Spleen (tissue), 11 donors: ENCODE measurements at regions not wholly inside any gene's neighbourhood (a gene's known extent, or its start where the extent isn't known, plus 50 kb on each side); places are given as distances from the start of the nearest gene placed in this dataset.

Source experiments
- DNase-seq: peaks from one replicate; pipeline ENCODE4 v3.0.0-alpha.2; 2020
- H3K27ac ChIP-seq, 8 donors: fragments of 200-600 bp; sonication (generic) in 7 of 8; 1 replicate in 4 of 8; 2 replicates in 4 of 8; pipeline versions ENCODE4 v1.5.0 to v1.8.0; 2016 to 2021; ENCODE audit warnings: inconsistent platforms in 4 of 8, mild to moderate bottlenecking in 4 of 8, moderate library complexity in 1 of 8
- H3K27me3 ChIP-seq, 7 donors: fragments of 200-600 bp; sonication (generic) in 6 of 7; replicated peaks in 1 of 7; 1 replicate in 4 of 7; 2 replicates in 3 of 7; pipeline versions ENCODE4 v1.5.0 to v1.8.0; 2016 to 2021; ENCODE audit warnings: inconsistent platforms in 3 of 7, mild to moderate bottlenecking in 1 of 7
- H3K36me3 ChIP-seq, 6 donors: fragments of 200-600 bp; sonication (generic) in 5 of 6; 1 replicate in 4 of 6; 2 replicates in 2 of 6; pipeline versions ENCODE4 v1.5.0 to v1.8.0; 2016 to 2021; ENCODE audit warnings: inconsistent platforms in 2 of 6
- H3K4me1 ChIP-seq, 6 donors: fragments of 200-600 bp; sonication (generic) in 5 of 6; 1 replicate in 3 of 6; 2 replicates in 3 of 6; pipeline versions ENCODE4 v1.5.0 to v1.8.0; 2016 to 2021; ENCODE audit warnings: inconsistent platforms in 3 of 6
- H3K4me3 ChIP-seq, 8 donors: fragments of 200-600 bp; sonication (generic) in 7 of 8; 1 replicate in 4 of 8; 2 replicates in 4 of 8; pipeline versions ENCODE4 v1.5.0 to v1.8.0; 2016 to 2021; ENCODE audit warnings: inconsistent platforms in 4 of 8, mild to moderate bottlenecking in 4 of 8, moderate library complexity in 2 of 8
- H3K9me3 ChIP-seq, 8 donors: fragments of 200-600 bp; sonication (generic) in 7 of 8; 1 replicate in 4 of 8; 2 replicates in 4 of 8; pipeline versions ENCODE4 v1.5.0 to v1.8.0; 2016 to 2021; ENCODE audit warnings: inconsistent platforms in 4 of 8
- POLR2A ChIP-seq, 3 donors: fragments of 450-650 bp; IDR thresholded peaks; one replicate each; pipeline ENCODE4 v1.5.1; 2017; ENCODE audit warnings: antibody characterized with exemption in 3 of 3, mild to moderate bottlenecking in 1 of 3
- POLR2AphosphoS5 ChIP-seq, 3 donors: sonication (generic); formaldehyde crosslinking; IDR thresholded peaks; one replicate each; pipeline ENCODE4 v1.5.1; 2017; ENCODE audit warnings: antibody characterized with exemption in 3 of 3
- WGBS, 5 donors: extraction: QIAGEN DNeasy Blood & Tissue Kit in 3 of 5; methylation state at CpG; one replicate each; pipeline versions ENCODE4 v1.1.5 to v1.1.7; 2013 to 2018; 5-methylcytosine and 5-hydroxymethylcytosine counted together
- intact Hi-C: fragments of 100-400 bp; cut with DNase I; formaldehyde crosslinking; loops from one replicate; pipeline ENCODE4 v1.15.0; 2023; ENCODE audit warnings: low total_unique reads
- TF ChIP-seq, protein P1 (sequence below), 11 experiments: fragments of 200-600 bp in 7 of 11; fragments of 450-650 bp in 4 of 11; sonication (generic) in 4 of 11; IDR thresholded peaks in 8 of 11; conservative IDR thresholded peaks in 3 of 11; 1 replicate in 7 of 11; 2 replicates in 4 of 11; pipeline versions ENCODE4 v1.4.0 to v1.8.0; 2016 to 2021; ENCODE audit warnings: antibody characterized with exemption in 11 of 11, inconsistent platforms in 4 of 11, mild to moderate bottlenecking in 1 of 11
- donor health status: healthy with polysubstance abuse.
- donor health status: DM: no; HTN: no; CAD: no; lungs with moderate emphysema.
- donor health status: DM: no; HTN: no; CAD: no.
- donor health status: Bipolar disorder and iron deficiency.
- donor health status: healthy.
- donor health status: DM: no; HTN: no; CAD: no.
- donor health status: DM: yes; HTN: yes; CAD: no.

DNA sequence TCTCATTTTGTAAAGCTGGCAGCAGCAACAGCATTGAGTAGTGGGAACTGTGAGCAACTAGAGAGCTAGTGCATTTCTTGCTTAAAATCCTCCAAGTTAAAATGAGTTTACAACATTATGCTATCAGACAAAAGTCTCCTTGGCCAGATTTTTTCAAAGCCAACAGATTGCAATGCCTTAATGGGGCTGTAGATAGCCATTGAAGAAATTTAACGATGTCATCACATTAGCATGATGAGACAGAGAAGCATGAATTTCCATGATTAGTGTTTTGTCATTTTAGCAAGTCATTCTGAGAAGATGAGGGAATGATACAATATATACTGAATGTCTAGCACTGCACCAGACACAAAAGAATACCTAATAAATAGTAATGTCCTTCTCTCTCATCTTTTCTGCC is 307.5 kb upstream of the REG3G start:
- Histone ChIP-seq H3K27me3 (no peaks in the 10 kb centered on the region), H3K4me3 (no peak overlapping the region), H3K9me3 (no peaks in the 10 kb centered on the region), H3K36me3 (no peaks in the 10 kb centered on the region), H3K4me1 (no peaks in the 10 kb centered on the region), H3K27ac (no peak overlapping the region)
- 68 to 85% (median 77%) methylated on average over 1 of the region's 1 CpG for WGBS, 5 donors
- DNase-seq = no peak
- intact Hi-C loops = no loop called here
- TF ChIP-seq POLR2AphosphoS5 (IDR thresholded peaks at IDR 0.05) = no peak
- TF ChIP-seq, protein P1, sequence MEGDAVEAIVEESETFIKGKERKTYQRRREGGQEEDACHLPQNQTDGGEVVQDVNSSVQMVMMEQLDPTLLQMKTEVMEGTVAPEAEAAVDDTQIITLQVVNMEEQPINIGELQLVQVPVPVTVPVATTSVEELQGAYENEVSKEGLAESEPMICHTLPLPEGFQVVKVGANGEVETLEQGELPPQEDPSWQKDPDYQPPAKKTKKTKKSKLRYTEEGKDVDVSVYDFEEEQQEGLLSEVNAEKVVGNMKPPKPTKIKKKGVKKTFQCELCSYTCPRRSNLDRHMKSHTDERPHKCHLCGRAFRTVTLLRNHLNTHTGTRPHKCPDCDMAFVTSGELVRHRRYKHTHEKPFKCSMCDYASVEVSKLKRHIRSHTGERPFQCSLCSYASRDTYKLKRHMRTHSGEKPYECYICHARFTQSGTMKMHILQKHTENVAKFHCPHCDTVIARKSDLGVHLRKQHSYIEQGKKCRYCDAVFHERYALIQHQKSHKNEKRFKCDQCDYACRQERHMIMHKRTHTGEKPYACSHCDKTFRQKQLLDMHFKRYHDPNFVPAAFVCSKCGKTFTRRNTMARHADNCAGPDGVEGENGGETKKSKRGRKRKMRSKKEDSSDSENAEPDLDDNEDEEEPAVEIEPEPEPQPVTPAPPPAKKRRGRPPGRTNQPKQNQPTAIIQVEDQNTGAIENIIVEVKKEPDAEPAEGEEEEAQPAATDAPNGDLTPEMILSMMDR (IDR thresholded peaks at IDR 0.05 in 8 of 11, conservative IDR thresholded peaks at IDR 0.05 in 3 of 11) = no peak
- no peak for TF ChIP-seq POLR2A (IDR thresholded peaks at IDR 0.05)

DNA sequence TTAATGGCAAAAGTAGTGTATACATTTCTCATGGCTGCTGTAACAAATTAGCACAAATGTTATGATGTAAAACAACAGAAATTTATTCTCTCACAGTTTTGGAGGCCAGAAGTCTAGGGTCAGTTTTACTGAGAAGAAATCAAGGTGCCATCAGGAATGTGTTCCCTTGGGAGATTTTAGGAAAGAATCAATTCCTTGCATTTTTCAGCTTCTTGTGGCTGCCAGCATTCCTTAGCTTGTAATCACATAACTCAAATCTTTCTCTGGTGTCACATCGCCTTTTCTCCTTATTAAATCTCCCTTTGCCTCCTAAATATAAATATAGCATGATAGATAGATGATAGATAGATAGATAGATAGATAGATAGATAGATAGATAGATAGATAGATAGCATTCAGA is 307.0 kb upstream of the REG3G start:
- H3K27ac ChIP-seq = no peak overlapping the region
- no peaks in the 10 kb centered on the region for H3K4me1 ChIP-seq
- H3K4me3 ChIP-seq = no peak overlapping the region
- no peaks in the 10 kb centered on the region for H3K27me3 ChIP-seq
- H3K9me3 ChIP-seq = no peaks in the 10 kb centered on the region
- TF ChIP-seq, protein P1 (IDR thresholded peaks at IDR 0.05 in 8 of 11, conservative IDR thresholded peaks at IDR 0.05 in 3 of 11) = no peak
- TF ChIP-seq POLR2A (IDR thresholded peaks at IDR 0.05) = no peak
- TF ChIP-seq POLR2AphosphoS5 (IDR thresholded peaks at IDR 0.05) = no peak
- intact Hi-C loops = no loop called here
- WGBS, 5 donors = 59 to 70% (median 63%) methylated on average over 1 of the region's 1 CpG
- no peaks in the 10 kb centered on the region for H3K36me3 ChIP-seq
- DNase-seq = no peak

DNA sequence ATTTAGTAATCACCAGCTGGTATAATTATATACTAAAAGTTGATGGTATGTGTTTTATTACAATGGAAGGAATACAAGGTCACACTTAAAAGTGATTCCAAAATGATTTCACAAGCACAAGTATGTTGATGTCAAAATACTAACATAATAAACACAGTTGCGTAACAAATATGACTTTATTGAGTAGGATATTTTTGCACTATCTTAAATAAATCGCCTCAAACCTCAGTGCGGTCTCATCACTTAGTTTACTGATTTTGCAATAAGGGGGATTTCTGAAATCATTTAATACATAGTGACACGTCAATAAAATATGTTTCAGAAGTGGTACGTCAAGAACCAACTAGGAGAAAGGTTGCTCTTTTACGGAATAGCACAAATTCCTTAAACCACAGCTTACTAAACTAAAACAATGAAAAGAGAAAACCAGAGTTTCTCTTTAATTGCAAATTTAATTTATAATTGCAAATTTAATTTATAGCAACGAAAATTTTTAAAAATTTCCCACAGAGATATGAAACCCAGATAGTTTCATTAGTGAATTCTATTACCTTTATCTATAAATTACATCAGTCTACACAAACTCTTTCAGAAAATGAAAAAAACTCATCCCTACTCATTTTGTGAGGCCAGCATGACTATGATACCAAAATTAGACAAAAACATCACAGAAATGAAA is 304.0 kb upstream of the REG3G start:
- H3K27ac ChIP-seq = no peak overlapping the region
- no peak for DNase-seq
- intact Hi-C loops = no loop called here
- no peaks in the 10 kb centered on the region for H3K4me1 ChIP-seq
- 80 to 85% (median 83%) methylated on average over 7 of the region's 7 CpGs for WGBS, 5 donors
- H3K4me3 ChIP-seq = no peak overlapping the region
- TF ChIP-seq, protein P1 (IDR thresholded peaks at IDR 0.05 in 8 of 11, conservative IDR thresholded peaks at IDR 0.05 in 3 of 11) = no peak
- TF ChIP-seq POLR2AphosphoS5 (IDR thresholded peaks at IDR 0.05) = no peak
- no peak for TF ChIP-seq POLR2A (IDR thresholded peaks at IDR 0.05)
- no peaks in the 10 kb centered on the region for H3K27me3 ChIP-seq
- H3K36me3 ChIP-seq = no peaks in the 10 kb centered on the region
- no peaks in the 10 kb centered on the region for H3K9me3 ChIP-seq

DNA sequence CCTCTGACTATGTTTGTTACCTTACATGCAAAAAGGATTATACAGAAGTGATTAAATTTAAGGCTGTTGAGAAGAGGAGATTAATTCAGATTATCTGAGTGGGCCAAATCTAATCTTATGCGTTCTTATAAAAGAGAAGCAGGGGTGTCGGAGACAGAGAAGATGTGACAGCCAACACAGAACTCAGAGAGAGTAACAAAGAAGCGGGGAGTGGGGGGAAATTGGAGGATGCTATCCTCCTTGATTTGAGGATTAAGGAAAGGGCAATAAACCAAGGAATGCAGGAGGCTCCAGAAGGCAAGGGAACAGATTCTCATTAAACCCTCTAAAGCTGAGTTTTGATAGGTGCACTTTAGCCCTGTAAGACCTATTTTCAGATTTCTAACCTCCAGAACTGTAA is 291.3 kb upstream of the REG3G start:
- intact Hi-C loops = no loop called here
- no peak overlapping the region for H3K4me3 ChIP-seq

More for the DNA sequence above, 291.3 kb upstream of the REG3G start:
- H3K9me3 ChIP-seq = peaks cover 0 to 16% (median 1%) of the 10 kb centered on the region in 8 donors
- DNase-seq = no peak
- no peaks in the 10 kb centered on the region for H3K4me1 ChIP-seq
- 81 to 87% (median 83%) methylated on average over 3 of the region's 3 CpGs for WGBS, 5 donors
- H3K36me3 ChIP-seq = no peaks in the 10 kb centered on the region
- H3K27ac ChIP-seq = no peak overlapping the region
- TF ChIP-seq POLR2AphosphoS5 (IDR thresholded peaks at IDR 0.05) (no peak), POLR2A (IDR thresholded peaks at IDR 0.05) (no peak)
- TF ChIP-seq, protein P1 (IDR thresholded peaks at IDR 0.05 in 8 of 11, conservative IDR thresholded peaks at IDR 0.05 in 3 of 11) = no peak
- H3K27me3 ChIP-seq = no peaks in the 10 kb centered on the region
